Skeletal muscle tissue (tissue), 3 donors: ENCODE measurements at regions not wholly inside any gene's neighbourhood (a gene's known extent, or its start where the extent isn't known, plus 50 kb on each side); places are given as distances from the start of the nearest gene placed in this dataset.

Experiments used
- H3K27ac ChIP-seq: one replicate; pipeline ENCODE4 v1.7.0; 2013; ENCODE audit warnings: mild to moderate bottlenecking, low read depth, low read length, inconsistent platforms
- H3K27me3 ChIP-seq, 3 donors: one replicate each; pipeline ENCODE4 v1.7.0; 2013; ENCODE audit warnings: low read length in 3 of 3; ENCODE audit not compliant: control insufficient read depth in 3 of 3, insufficient read depth in 3 of 3
- H3K36me3 ChIP-seq, 3 donors: one replicate each; pipeline ENCODE4 v1.7.0; 2013; ENCODE audit warnings: low read length in 3 of 3; ENCODE audit not compliant: control insufficient read depth in 3 of 3, insufficient read depth in 3 of 3
- H3K4me1 ChIP-seq, 3 donors: one replicate each; pipeline ENCODE4 v1.7.0; 2013; ENCODE audit warnings: low read length in 3 of 3, mild to moderate bottlenecking in 3 of 3; ENCODE audit not compliant: control insufficient read depth in 3 of 3, insufficient read depth in 3 of 3
- H3K4me3 ChIP-seq, 3 donors: one replicate each; pipeline ENCODE4 v1.7.0; 2013; ENCODE audit warnings: low read length in 3 of 3
- H3K9ac ChIP-seq, 3 donors: one replicate each; pipeline ENCODE4 v1.7.0; 2013; ENCODE audit warnings: low read length in 3 of 3, mild to moderate bottlenecking in 3 of 3, moderate library complexity in 2 of 3, low read depth in 1 of 3
- H3K9me3 ChIP-seq, 3 donors: one replicate each; pipeline ENCODE4 v1.7.0; 2013; ENCODE audit warnings: low read length in 3 of 3; ENCODE audit not compliant: control insufficient read depth in 3 of 3
- donor health status: Osteomylitis.

- Histone ChIP-seq H3K36me3 (no peaks in the 10 kb centered on the region), H3K27me3 (no peaks in the 10 kb centered on the region), H3K4me3 (no peak overlapping the region), H3K9me3 (no peaks in the 10 kb centered on the region), H3K9ac (no peak overlapping the region), H3K27ac (no peak overlapping the region), H3K4me1 (no peaks in the 10 kb centered on the region)
Observed at GRCh38 chr7:19400758-19401254, 255.6 kb upstream of the FERD3L start.

- H3K27me3 ChIP-seq = no peaks in the 10 kb centered on the region
- H3K36me3 ChIP-seq = no peaks in the 10 kb centered on the region
- H3K27ac ChIP-seq = no peak overlapping the region
- no peaks in the 10 kb centered on the region for H3K4me1 ChIP-seq
- H3K4me3 ChIP-seq = no peak overlapping the region
- H3K9me3 ChIP-seq = no peaks in the 10 kb centered on the region
- H3K9ac ChIP-seq = no peak overlapping the region
Observed at GRCh38 chr7:19397911-19398310, 252.7 kb upstream of the FERD3L start.

GRCh38 chr7:19392246-19392645 is 247.0 kb upstream of the FERD3L start:
- Histone ChIP-seq H3K9me3 (no peaks in the 10 kb centered on the region), H3K9ac (no peak overlapping the region), H3K4me3 (no peak overlapping the region), H3K36me3 (no peaks in the 10 kb centered on the region), H3K27me3 (no peaks in the 10 kb centered on the region), H3K27ac (no peak overlapping the region), H3K4me1 (no peaks in the 10 kb centered on the region)

DNA sequence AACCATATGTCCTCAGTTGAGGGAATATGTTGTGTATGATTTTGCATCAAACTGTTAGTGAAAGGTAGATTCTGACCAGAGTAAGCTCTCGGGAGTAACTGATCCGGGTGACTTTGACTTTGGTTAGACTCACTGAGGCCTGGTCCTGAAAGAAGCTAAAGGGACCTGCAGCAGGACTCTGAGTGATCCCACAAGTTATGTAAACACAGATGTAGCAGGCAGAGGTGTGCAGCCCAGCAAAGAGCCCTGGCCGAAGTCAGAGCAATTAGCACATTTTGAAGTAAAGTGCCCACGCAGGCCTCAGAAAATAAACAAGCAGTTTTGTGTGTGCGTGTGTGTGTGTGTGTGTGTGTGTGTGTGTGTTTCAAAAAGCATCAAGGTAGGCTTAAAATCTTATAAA is 245.6 kb upstream of the FERD3L start:
- H3K4me1 ChIP-seq = no peaks in the 10 kb centered on the region
- H3K36me3 ChIP-seq = no peaks in the 10 kb centered on the region
- H3K9me3 ChIP-seq = no peaks in the 10 kb centered on the region
- H3K9ac ChIP-seq = no peak overlapping the region
- H3K4me3 ChIP-seq = no peak overlapping the region
- H3K27ac ChIP-seq = no peak overlapping the region
- H3K27me3 ChIP-seq = no peaks in the 10 kb centered on the region

GRCh38 chr7:19381321-19381720 is 236.1 kb upstream of the FERD3L start:
- no peaks in the 10 kb centered on the region for H3K9me3 ChIP-seq
- no peak overlapping the region for H3K4me3 ChIP-seq
- no peaks in the 10 kb centered on the region for H3K4me1 ChIP-seq
- no peaks in the 10 kb centered on the region for H3K36me3 ChIP-seq
- H3K27me3 ChIP-seq = no peaks in the 10 kb centered on the region
- no peak overlapping the region for H3K27ac ChIP-seq
- H3K9ac ChIP-seq = no peak overlapping the region

- no peaks in the 10 kb centered on the region for H3K27me3 ChIP-seq
- no peaks in the 10 kb centered on the region for H3K36me3 ChIP-seq
- no peaks in the 10 kb centered on the region for H3K9me3 ChIP-seq
- no peak overlapping the region for H3K27ac ChIP-seq
- H3K4me3 ChIP-seq = no peak overlapping the region
- H3K4me1 ChIP-seq = no peaks in the 10 kb centered on the region
- no peak overlapping the region for H3K9ac ChIP-seq
Observed at GRCh38 chr7:19378345-19378714, 233.1 kb upstream of the FERD3L start.

DNA sequence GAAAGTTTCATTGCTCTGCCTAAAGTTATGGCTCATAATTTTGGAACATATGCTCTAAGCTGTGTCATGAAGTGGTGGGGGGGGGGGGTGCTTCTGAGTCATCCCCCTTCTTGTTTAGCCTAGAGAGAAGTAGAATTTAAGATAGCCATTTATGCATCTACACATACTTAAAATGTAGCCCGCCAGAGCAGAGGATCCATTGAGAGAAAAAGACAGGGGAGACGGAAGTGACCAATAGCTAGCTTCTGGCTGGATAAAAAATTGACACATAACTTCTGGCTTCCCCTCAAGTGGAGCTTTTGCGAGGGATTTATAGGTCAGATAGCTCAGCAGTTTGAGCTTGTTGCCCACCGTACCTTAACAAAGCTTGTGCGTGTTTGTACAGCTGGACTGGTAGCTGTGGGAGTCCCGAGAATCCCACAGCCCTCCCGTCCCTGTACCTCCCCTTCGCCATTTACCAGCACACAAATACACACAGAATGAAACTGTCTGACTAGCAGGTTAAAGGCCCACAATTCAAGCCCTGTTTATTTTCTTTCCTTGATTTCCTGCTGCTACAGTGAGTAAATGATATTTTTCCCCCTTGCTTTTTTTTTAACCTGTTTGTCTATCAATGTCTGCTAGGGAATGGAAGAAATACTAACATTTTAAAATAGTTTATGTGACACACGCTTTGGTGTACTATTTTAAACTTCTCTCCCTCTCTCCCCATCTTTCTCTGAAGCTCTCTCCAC is 232.6 kb upstream of the FERD3L start:
- H3K9ac ChIP-seq = no peak overlapping the region
- H3K9me3 ChIP-seq = no peaks in the 10 kb centered on the region
- no peaks in the 10 kb centered on the region for H3K27me3 ChIP-seq
- no peaks in the 10 kb centered on the region for H3K4me1 ChIP-seq
- H3K27ac ChIP-seq = no peak overlapping the region
- no peak overlapping the region for H3K4me3 ChIP-seq
- H3K36me3 ChIP-seq = no peaks in the 10 kb centered on the region

DNA sequence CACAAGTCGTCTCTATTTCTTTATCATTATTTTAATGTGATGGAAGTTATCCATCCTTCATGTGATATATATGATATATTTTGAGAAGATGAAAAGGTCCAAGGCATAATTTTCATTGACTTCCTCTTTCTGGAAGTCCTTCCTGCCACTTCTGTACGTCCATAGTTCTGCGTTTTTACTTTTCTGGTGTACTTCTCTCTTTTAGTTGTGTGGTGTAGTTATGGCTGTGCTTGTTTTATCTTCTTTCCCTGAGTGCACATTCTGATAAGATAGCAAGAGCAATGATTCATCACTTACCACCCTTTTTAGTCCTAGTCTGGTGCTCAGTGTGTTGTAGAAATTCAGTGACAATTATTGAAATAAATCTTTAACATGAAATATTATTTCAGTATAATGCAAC is 231.3 kb upstream of the FERD3L start:
- H3K27me3 ChIP-seq = no peaks in the 10 kb centered on the region
- no peak overlapping the region for H3K27ac ChIP-seq
- H3K9me3 ChIP-seq = no peaks in the 10 kb centered on the region
- no peak overlapping the region for H3K9ac ChIP-seq
- H3K4me3 ChIP-seq = no peak overlapping the region
- no peaks in the 10 kb centered on the region for H3K4me1 ChIP-seq
- no peaks in the 10 kb centered on the region for H3K36me3 ChIP-seq

DNA sequence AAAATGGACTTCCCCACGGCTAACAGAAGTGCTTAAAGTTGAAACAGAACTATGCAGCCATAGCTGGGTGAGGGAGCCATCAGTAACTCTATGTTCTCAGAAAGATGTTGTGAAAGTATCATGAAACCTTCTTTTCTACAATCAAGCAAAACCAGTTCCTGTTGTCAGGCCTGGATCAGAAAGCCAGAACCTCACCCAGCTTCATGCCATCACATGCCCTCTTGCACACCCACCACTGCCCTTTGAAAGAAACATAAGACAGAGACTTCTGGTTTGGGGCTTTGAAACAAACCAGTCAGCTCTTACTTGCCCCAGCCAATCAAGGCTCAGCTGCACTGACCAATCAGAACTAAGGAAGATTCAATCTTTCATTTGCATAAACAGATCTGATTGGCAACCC is 230.8 kb upstream of the FERD3L start:
- H3K9ac ChIP-seq = no peak overlapping the region
- H3K9me3 ChIP-seq = no peaks in the 10 kb centered on the region
- H3K27me3 ChIP-seq = no peaks in the 10 kb centered on the region
- no peak overlapping the region for H3K4me3 ChIP-seq
- H3K36me3 ChIP-seq = no peaks in the 10 kb centered on the region
- no peak overlapping the region for H3K27ac ChIP-seq
- H3K4me1 ChIP-seq = no peaks in the 10 kb centered on the region

DNA sequence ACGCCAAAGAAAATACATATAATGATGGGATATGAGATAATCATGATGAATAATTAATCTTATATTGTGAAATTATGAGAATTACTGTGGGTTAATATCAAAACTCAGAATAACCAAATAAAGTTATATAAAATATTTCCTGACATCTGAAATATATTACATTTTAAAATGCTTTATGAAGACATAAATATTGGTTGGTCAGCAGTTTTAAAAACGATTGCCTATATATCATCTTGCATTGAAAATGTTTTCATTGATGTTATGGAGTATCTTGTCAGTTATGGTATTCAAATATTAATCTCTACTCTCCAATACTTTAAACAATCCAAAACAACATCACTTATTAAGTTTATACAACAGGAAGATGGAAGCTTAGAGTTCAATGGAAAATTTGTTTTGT is 228.1 kb upstream of the FERD3L start:
- Histone ChIP-seq H3K4me1 (no peaks in the 10 kb centered on the region), H3K9me3 (no peaks in the 10 kb centered on the region), H3K27me3 (no peaks in the 10 kb centered on the region), H3K36me3 (no peaks in the 10 kb centered on the region), H3K4me3 (no peak overlapping the region), H3K27ac (no peak overlapping the region), H3K9ac (no peak overlapping the region)
